ENCODE measurements at regions not wholly inside any gene's neighbourhood (a gene's known extent, or its start where the extent isn't known, plus 50 kb on each side); places are given as distances from the start of the nearest gene placed in this dataset.

- H3K9ac ChIP-seq (ENCODE audit: low read depth, low read length): no peak overlapping the region
- no TSS peak for BruUV-seq (replicated peaks)
- peaks cover 61% of the 10 kb centered on the region for H3K9me3 ChIP-seq (ENCODE audit: control insufficient read depth, insufficient read depth, low read length)
- H3K9me1 ChIP-seq (ENCODE audit: insufficient read depth, low read length): no peaks in the 10 kb centered on the region
- H2BK5ac ChIP-seq (ENCODE audit: low read depth, low read length, poor library complexity, severe bottlenecking): no peak overlapping the region
- no peak overlapping the region for H3K27ac ChIP-seq (ENCODE audit: insufficient read depth, low read length)
- H3K56ac ChIP-seq (ENCODE audit: extremely low read depth, insufficient read depth, low read length): no peak overlapping the region
- no peak overlapping the region for H2AK9ac ChIP-seq (replicated peaks; ENCODE audit: low read depth, low read length, poor library complexity)
- POLR2A ChIA-PET (ENCODE audit: unreplicated experiment): no interaction called here
- CTCF ChIA-PET: no interaction called here
- intact Hi-C loops (cut with micrococcal nuclease) (no loop called here), dilution Hi-C loops (cut with HindIII; ENCODE audit: low sequenced_read_pairs, unreplicated experiment) (no loop called here), in situ Hi-C loops (cut with MboI; ENCODE audit: low sequenced_read_pairs) (no loop called here)
- no peaks in the 10 kb centered on the region for H3K4me1 ChIP-seq (ENCODE audit: control insufficient read depth, insufficient read depth, low read length)
- H3K79me1 ChIP-seq (ENCODE audit: low read depth in 1 of 2, low read length in 2 of 2): no peaks in the 10 kb centered on the region
- H2BK15ac ChIP-seq (ENCODE audit: low read depth, low read length): no peak overlapping the region
- ATAC-seq (ENCODE audit: low read depth) (no peak), DNase-seq (no peak)
- 83% methylated on average over 9 of the region's 17 CpGs; no CpG with 5 or more reads in 1 of the 2 experiments for WGBS, 2 experiments (ENCODE audit: extremely low coverage in 2 of 2, insufficient read length in 1 of 2)
- H4K91ac ChIP-seq (ENCODE audit: insufficient read depth, low read depth, low read length): no peak overlapping the region
- no peak overlapping the region for H4K8ac ChIP-seq (ENCODE audit: low read depth in 2 of 2, low read length in 2 of 2)
- TF ChIP-seq FOS (IDR thresholded peaks at IDR 0.05; ENCODE audit: low read depth, low read length) (no peak), SMC3 (IDR thresholded peaks at IDR 0.05; ENCODE audit: low read depth, low read length) (no peak), RCOR1 (IDR thresholded peaks at IDR 0.05; ENCODE audit: insufficient replicate concordance, low read length) (no peak), POLR2A (IDR thresholded peaks at IDR 0.05; ENCODE audit: low read depth, low read length) (no peak), RFX5 (IDR thresholded peaks at IDR 0.05; ENCODE audit: low read depth, low read length) (no peak), MAZ (IDR thresholded peaks at IDR 0.05; ENCODE audit: borderline replicate concordance, low read depth, low read length) (no peak)
- H2BK120ac ChIP-seq (ENCODE audit: low read depth, low read length): no peak overlapping the region
- no peak overlapping the region for H3K4me2 ChIP-seq (ENCODE audit: low read depth, low read length)
- H2AK5ac ChIP-seq (ENCODE audit: low read depth, low read length): no peak overlapping the region
- no peaks in the 10 kb centered on the region for H3K27me3 ChIP-seq (ENCODE audit: control insufficient read depth, insufficient read depth, low read length)
- H3K4ac ChIP-seq (ENCODE audit: low read depth, low read length): no peak overlapping the region
- H2AFZ ChIP-seq (replicated peaks; ENCODE audit: low read length, poor library complexity): no peak overlapping the region
- H4K20me1 ChIP-seq (ENCODE audit: insufficient read depth, low read length): no peaks in the 10 kb centered on the region
- H4K5ac ChIP-seq (ENCODE audit: low read depth, low read length): no peak overlapping the region
- H3K14ac ChIP-seq (replicated peaks; ENCODE audit: low read depth, low read length): no peak overlapping the region
- no peaks in the 10 kb centered on the region for H3K36me3 ChIP-seq (ENCODE audit: control insufficient read depth, insufficient read depth, low read length)
- no peak overlapping the region for H3K18ac ChIP-seq (ENCODE audit: low read depth, low read length)
- H3K4me3 ChIP-seq (ENCODE audit: insufficient read depth, low read depth, low read length): no peak overlapping the region
- H2BK20ac ChIP-seq (ENCODE audit: low read depth, low read length): no peak overlapping the region
- no peak overlapping the region for H3K23ac ChIP-seq (ENCODE audit: low read depth, low read length)
These were observed 1234.7 kb downstream of the BRD1 start for GRCh38 chr22:48592931-48593330.

Data from IMR-90 (cell line).